PC-3 (cell line): ENCODE measurements at regions not wholly inside any gene's neighbourhood (a gene's known extent, or its start where the extent isn't known, plus 50 kb on each side); places are given as distances from the start of the nearest gene placed in this dataset.
A peak's percentile ranks its signal among the peaks of the same experiment; 100 is the strongest.

ENCODE experiments used
- ATAC-seq: fragments of 200-7000 bp; cut with Tn5 transposase; 2 replicates; pipeline ENCODE4 v1.9.1; 2020; ENCODE audit warnings: mild to moderate bottlenecking, moderate library complexity
- BruUV-seq: library from RNA; stranded (reverse); fragments of 400-500 nt; replicated peaks from 2 replicates; lab custom pipeline; 2021; lab: Mats Ljungman, UMichigan
- CTCF ChIA-PET: fragments of 300-600 bp; sonication (Branson Sonifier 250); formaldehyde crosslinking; loops from one replicate; lab custom pipeline; 2022; ENCODE audit warnings: antibody characterized with exemption; lab: Charles Lee
- POLR2A ChIA-PET: fragments of 300-600 bp; sonication (Branson Sonifier 250); formaldehyde crosslinking; loops from one replicate; lab custom pipeline; 2022; ENCODE audit warnings: antibody characterized with exemption; ENCODE audit not compliant: unreplicated experiment; lab: Charles Lee
- DNase-seq: peaks from one replicate; pipeline ENCODE4 v3.0.0-alpha.2; 2015
- H2AFZ ChIP-seq: fragments of 300-600 bp; sonication (generic); 2 replicates; pipeline ENCODE4 v1.6.0; 2016; ENCODE audit warnings: antibody characterized with exemption, low read length
- H3F3A ChIP-seq: fragments of 300-600 bp; sonication (generic); one replicate; pipeline ENCODE4 v1.6.0; 2017; ENCODE audit warnings: antibody characterized with exemption, low read length, control low read depth, mild to moderate bottlenecking; ENCODE audit not compliant: unreplicated experiment
- H3K27ac ChIP-seq: fragments of 300-600 bp; sonication (generic); 2 replicates; pipeline ENCODE4 v1.5.1; 2016; ENCODE audit warnings: mild to moderate bottlenecking, low read length
- H3K27me3 ChIP-seq: fragments of 300-600 bp; sonication (generic); 2 replicates; pipeline ENCODE4 v1.6.1; 2016; ENCODE audit warnings: low read length, mixed read lengths
- H3K36me3 ChIP-seq: fragments of 300-600 bp; sonication (generic); 2 replicates; pipeline ENCODE4 v1.6.1; 2016; ENCODE audit warnings: low read depth, mixed run types, low read length, mixed read lengths
- H3K4me1 ChIP-seq: fragments of 300-600 bp; sonication (generic); 2 replicates; pipeline ENCODE4 v1.5.1; 2016; ENCODE audit warnings: low read length; ENCODE audit not compliant: insufficient read depth
- H3K4me2 ChIP-seq: fragments of 300-600 bp; sonication (generic); 2 replicates; pipeline ENCODE4 v1.6.0; 2016; ENCODE audit warnings: low read length
- H3K4me3 ChIP-seq: fragments of 300-600 bp; sonication (generic); 2 replicates; pipeline ENCODE4 v1.5.1; 2016; ENCODE audit warnings: mild to moderate bottlenecking, low read length, mixed read lengths
- H3K79me2 ChIP-seq: fragments of 300-600 bp; sonication (generic); 2 replicates; pipeline ENCODE4 v1.6.1; 2017; ENCODE audit warnings: low read length, mixed read lengths
- H3K9ac ChIP-seq: fragments of 300-600 bp; sonication (generic); 2 replicates; pipeline ENCODE4 v1.6.0; 2016; ENCODE audit warnings: mild to moderate bottlenecking, low read length
- H3K9me2 ChIP-seq: fragments of 300-600 bp; sonication (generic); replicated peaks from 2 replicates; pipeline ENCODE4 v1.6.1; 2016; ENCODE audit warnings: mixed run types, low read length, mixed read lengths
- H3K9me3 ChIP-seq: fragments of 300-600 bp; sonication (generic); 2 replicates; pipeline ENCODE4 v1.6.1; 2016; ENCODE audit warnings: low read length, mixed read lengths
- H4K20me1 ChIP-seq: fragments of 300-600 bp; sonication (generic); 2 replicates; pipeline ENCODE4 v1.6.1; 2016; ENCODE audit warnings: low read length, mixed read lengths
- CTCF ChIP-seq: fragments of 300-600 bp; sonication (generic); conservative IDR thresholded peaks from 2 replicates; pipeline ENCODE4 v1.5.1; 2017; ENCODE audit warnings: antibody characterized with exemption, low read depth, mild to moderate bottlenecking, low read length
- EZH2 ChIP-seq: fragments of 300-600 bp; sonication (generic); IDR thresholded peaks from one replicate; pipeline ENCODE4 v1.6.1; 2017; ENCODE audit warnings: antibody characterized with exemption, mild to moderate bottlenecking, low read length; ENCODE audit not compliant: unreplicated experiment
- EZH2phosphoT487 ChIP-seq: fragments of 300-600 bp; sonication (generic); IDR thresholded peaks from 2 replicates; pipeline ENCODE4 v1.6.1; 2018; ENCODE audit warnings: mild to moderate bottlenecking, antibody characterized with exemption, low read length, borderline replicate concordance
- intact Hi-C: fragments of 100-400 bp; cut with micrococcal nuclease; formaldehyde crosslinking; loops from 2 replicates; pipeline ENCODE4 v1.9.0; 2023

- DNase-seq (no peak), ATAC-seq (no peak)
- H3K4me1 ChIP-seq = peaks cover 13% of the 10 kb centered on the region
- no peaks in the 10 kb centered on the region for H3K27me3 ChIP-seq
- ChIA-PET POLR2A (no interaction called here), CTCF (no interaction called here)
- H2AFZ ChIP-seq = no peak overlapping the region
- no peak overlapping the region for H3K4me3 ChIP-seq
- no peak overlapping the region for H3K4me2 ChIP-seq
- BruUV-seq = no TSS peak
- no peaks in the 10 kb centered on the region for H3K9me2 ChIP-seq
- H3K9me3 ChIP-seq = no peaks in the 10 kb centered on the region
- no peak overlapping the region for H3K27ac ChIP-seq
- H3K79me2 ChIP-seq = no peaks in the 10 kb centered on the region
- H3F3A ChIP-seq = no peaks in the 10 kb centered on the region
- H3K36me3 ChIP-seq = no peaks in the 10 kb centered on the region
- intact Hi-C loops = no loop called here
- no peaks in the 10 kb centered on the region for H4K20me1 ChIP-seq
- TF ChIP-seq EZH2phosphoT487 (no peak), EZH2 (no peak), CTCF (peak; percentile 45; the same call in 1 of the 2 replicates)
- no peak overlapping the region for H3K9ac ChIP-seq
Observed at GRCh38 chr10:44858017-44858371, 53.1 kb upstream of the TMEM72 start.

DNA sequence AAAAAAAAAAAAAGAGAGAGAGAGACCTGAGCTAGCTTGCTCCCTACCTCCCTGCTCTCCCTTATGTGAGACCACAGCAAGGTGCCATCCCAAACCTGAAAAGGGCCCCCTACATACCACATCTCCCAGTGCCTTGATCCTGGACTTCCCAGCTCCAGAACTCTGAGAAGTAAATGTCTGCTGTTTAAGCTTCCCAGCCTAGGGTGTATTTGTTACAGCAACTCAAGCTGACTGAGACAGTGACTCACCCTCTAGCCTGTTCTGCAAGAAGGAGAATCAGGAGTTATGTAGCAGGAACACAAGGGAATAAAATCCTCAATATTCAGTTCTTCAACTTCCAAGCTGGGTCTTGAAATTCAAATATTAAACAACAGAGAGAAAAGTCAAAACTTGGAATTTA, 52.1 kb upstream of the TMEM72 start:
- peak; percentile 35 for DNase-seq
- Histone ChIP-seq H4K20me1 (no peaks in the 10 kb centered on the region), H3K4me2 (no peak overlapping the region), H3K4me1 (peaks cover 18% of the 10 kb centered on the region), H3K36me3 (no peaks in the 10 kb centered on the region), H2AFZ (no peak overlapping the region), H3K9me2 (no peaks in the 10 kb centered on the region), H3K27ac (no peak overlapping the region), H3K9me3 (no peaks in the 10 kb centered on the region), H3K79me2 (no peaks in the 10 kb centered on the region), H3F3A (no peaks in the 10 kb centered on the region), H3K27me3 (no peaks in the 10 kb centered on the region), H3K9ac (no peak overlapping the region), H3K4me3 (no peak overlapping the region)
- no peak for ATAC-seq
- POLR2A ChIA-PET = no interaction called here
- TF ChIP-seq CTCF = no peak
- no peak for TF ChIP-seq EZH2phosphoT487
- no peak for TF ChIP-seq EZH2
- BruUV-seq = no TSS peak
- intact Hi-C loops = no loop called here
- CTCF ChIA-PET = no interaction called here

DNA sequence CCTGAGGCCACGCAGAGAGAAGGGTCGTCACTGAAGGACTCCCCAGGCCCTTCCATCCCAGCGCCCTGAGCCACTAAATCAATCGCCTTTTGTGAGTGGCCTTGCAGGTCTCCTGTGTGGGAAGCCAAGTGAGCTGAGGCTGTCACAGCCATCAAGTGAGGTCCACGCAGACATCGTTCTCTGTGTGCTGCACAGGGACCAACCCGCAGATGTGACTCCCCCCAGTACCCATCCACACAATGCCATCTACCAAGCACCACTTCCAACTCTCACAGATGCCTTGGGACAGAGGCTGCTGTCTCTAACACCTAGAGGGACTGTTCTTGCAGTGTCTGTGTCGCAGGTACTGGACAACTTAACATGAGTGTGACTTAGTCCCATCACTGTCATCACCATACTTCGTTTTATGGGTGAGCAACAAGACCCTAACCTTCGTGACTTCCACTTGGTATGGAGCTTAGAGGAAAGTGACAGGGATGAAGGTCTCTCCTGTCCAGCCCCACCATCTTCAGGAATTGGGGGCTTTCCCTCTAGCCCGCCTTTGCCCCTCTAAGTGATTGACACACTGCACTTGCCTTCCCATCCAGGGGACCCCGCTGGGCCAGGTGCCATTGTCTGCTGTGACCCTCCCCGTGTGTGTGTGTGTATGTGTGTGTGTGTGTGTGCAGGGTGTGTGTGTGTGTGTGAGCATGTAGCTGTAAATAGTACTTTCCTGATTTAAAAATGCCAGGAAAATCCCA, 51.4 kb upstream of the TMEM72 start:
- Histone ChIP-seq H3K9ac (no peak overlapping the region), H3K27ac (no peak overlapping the region), H2AFZ (no peak overlapping the region), H3K36me3 (no peaks in the 10 kb centered on the region), H3K27me3 (no peaks in the 10 kb centered on the region), H3K79me2 (no peaks in the 10 kb centered on the region), H4K20me1 (no peaks in the 10 kb centered on the region), H3K4me3 (no peak overlapping the region), H3F3A (no peaks in the 10 kb centered on the region), H3K4me2 (no peak overlapping the region), H3K4me1 (peaks cover 24% of the 10 kb centered on the region), H3K9me3 (no peaks in the 10 kb centered on the region), H3K9me2 (no peaks in the 10 kb centered on the region)
- TF ChIP-seq CTCF (no peak), EZH2 (no peak), EZH2phosphoT487 (no peak)
- CTCF ChIA-PET = no interaction called here
- intact Hi-C loops = loop anchor here (10.0 kb wide), 1 partner anchor 475 kb away; the partner anchor contains the start of gene CXCL12
- no peak for ATAC-seq
- POLR2A ChIA-PET = no interaction called here
- BruUV-seq = no TSS peak
- DNase-seq = no peak
